ENCODE measurements at regions not wholly inside any gene's neighbourhood (a gene's known extent, or its start where the extent isn't known, plus 50 kb on each side); places are given as distances from the start of the nearest gene placed in this dataset.

- no peaks in the 10 kb centered on the region; the same call in 1 of the 2 replicates for H3K9me3 ChIP-seq (ENCODE audit: insufficient read depth, low read depth, low read length)
- H3K27me3 ChIP-seq (ENCODE audit: insufficient read depth, low read length, poor library complexity, severe bottlenecking), result no peaks in the 10 kb centered on the region
- no peaks in the 10 kb centered on the region for H4K20me1 ChIP-seq (ENCODE audit: insufficient read depth, low read length, poor library complexity, severe bottlenecking)
- TF ChIP-seq EZH2phosphoT487 (IDR thresholded peaks at IDR 0.05; ENCODE audit: borderline replicate concordance) (no peak), CTCF (conservative IDR thresholded peaks at IDR 0.05; ENCODE audit: low read length) (no peak)
- no peaks in the 10 kb centered on the region for H3F3A ChIP-seq (ENCODE audit: low read depth)
- no peaks in the 10 kb centered on the region for H3K9me2 ChIP-seq (replicated peaks; ENCODE audit: low read depth, low read length)
- H2AFZ ChIP-seq (ENCODE audit: low read length), result no peak overlapping the region
- no peak overlapping the region for H3K4me2 ChIP-seq (ENCODE audit: low read depth, low read length, poor library complexity, severe bottlenecking)
- H3K4me1 ChIP-seq (ENCODE audit: insufficient read depth, low read length, poor library complexity, severe bottlenecking), result no peaks in the 10 kb centered on the region
- H3K4me3 ChIP-seq (ENCODE audit: low read length, poor library complexity, severe bottlenecking), result no peak overlapping the region
- no peaks in the 10 kb centered on the region for H3K79me2 ChIP-seq (ENCODE audit: insufficient read depth, low read length)
- no peaks in the 10 kb centered on the region for H3K36me3 ChIP-seq (ENCODE audit: insufficient read depth, low read length)
- no peak overlapping the region for H3K9ac ChIP-seq (ENCODE audit: low read depth, low read length, poor library complexity, severe bottlenecking)
Measured at GRCh38 chr7:135846339-135846738, 97.7 kb upstream of the FAM180A start.

GRCh38 chr7:135845415-135846075 is 96.9 kb upstream of the FAM180A start:
- no peaks in the 10 kb centered on the region for H3K79me2 ChIP-seq (ENCODE audit: insufficient read depth, low read length)
- no peaks in the 10 kb centered on the region for H3K4me1 ChIP-seq (ENCODE audit: insufficient read depth, low read length, poor library complexity, severe bottlenecking)
- no peak overlapping the region for H2AFZ ChIP-seq (ENCODE audit: low read length)
- H3F3A ChIP-seq (ENCODE audit: low read depth), result no peaks in the 10 kb centered on the region
- no peak overlapping the region for H3K4me3 ChIP-seq (ENCODE audit: low read length, poor library complexity, severe bottlenecking)
- no peak for TF ChIP-seq CTCF (conservative IDR thresholded peaks at IDR 0.05; ENCODE audit: low read length)
- TF ChIP-seq EZH2phosphoT487 (IDR thresholded peaks at IDR 0.05; ENCODE audit: borderline replicate concordance), result no peak
- no peaks in the 10 kb centered on the region for H3K9me2 ChIP-seq (replicated peaks; ENCODE audit: low read depth, low read length)
- no peaks in the 10 kb centered on the region; the same call in 1 of the 2 replicates for H3K9me3 ChIP-seq (ENCODE audit: insufficient read depth, low read depth, low read length)
- H3K27me3 ChIP-seq (ENCODE audit: insufficient read depth, low read length, poor library complexity, severe bottlenecking), result no peaks in the 10 kb centered on the region
- H3K36me3 ChIP-seq (ENCODE audit: insufficient read depth, low read length), result no peaks in the 10 kb centered on the region
- H3K4me2 ChIP-seq (ENCODE audit: low read depth, low read length, poor library complexity, severe bottlenecking), result no peak overlapping the region
- H3K9ac ChIP-seq (ENCODE audit: low read depth, low read length, poor library complexity, severe bottlenecking), result no peak overlapping the region
- H4K20me1 ChIP-seq (ENCODE audit: insufficient read depth, low read length, poor library complexity, severe bottlenecking), result no peaks in the 10 kb centered on the region

GRCh38 chr7:135844903-135845302 is 96.3 kb upstream of the FAM180A start:
- no peak overlapping the region for H2AFZ ChIP-seq (ENCODE audit: low read length)
- no peaks in the 10 kb centered on the region for H3K36me3 ChIP-seq (ENCODE audit: insufficient read depth, low read length)
- TF ChIP-seq CTCF (conservative IDR thresholded peaks at IDR 0.05; ENCODE audit: low read length) (no peak), EZH2phosphoT487 (IDR thresholded peaks at IDR 0.05; ENCODE audit: borderline replicate concordance) (no peak)

More at GRCh38 chr7:135844903-135845302, 96.3 kb upstream of the FAM180A start:
- H3K9ac ChIP-seq (ENCODE audit: low read depth, low read length, poor library complexity, severe bottlenecking), result no peak overlapping the region
- no peaks in the 10 kb centered on the region; the same call in 1 of the 2 replicates for H3K9me3 ChIP-seq (ENCODE audit: insufficient read depth, low read depth, low read length)
- H3K4me3 ChIP-seq (ENCODE audit: low read length, poor library complexity, severe bottlenecking), result no peak overlapping the region
- no peaks in the 10 kb centered on the region for H4K20me1 ChIP-seq (ENCODE audit: insufficient read depth, low read length, poor library complexity, severe bottlenecking)
- no peak overlapping the region for H3K4me2 ChIP-seq (ENCODE audit: low read depth, low read length, poor library complexity, severe bottlenecking)
- no peaks in the 10 kb centered on the region for H3K4me1 ChIP-seq (ENCODE audit: insufficient read depth, low read length, poor library complexity, severe bottlenecking)
- H3K9me2 ChIP-seq (replicated peaks; ENCODE audit: low read depth, low read length), result no peaks in the 10 kb centered on the region
- no peaks in the 10 kb centered on the region for H3K79me2 ChIP-seq (ENCODE audit: insufficient read depth, low read length)
- no peaks in the 10 kb centered on the region for H3K27me3 ChIP-seq (ENCODE audit: insufficient read depth, low read length, poor library complexity, severe bottlenecking)
- no peaks in the 10 kb centered on the region for H3F3A ChIP-seq (ENCODE audit: low read depth)
